HepG2 (cell line): ENCODE measurements at regions not wholly inside any gene's neighbourhood (a gene's known extent, or its start where the extent isn't known, plus 50 kb on each side); places are given as distances from the start of the nearest gene placed in this dataset.

Source experiments
- ATAC-seq: fragments of 200-7000 bp; cut with Tn5 transposase; 3 replicates; pipeline ENCODE4 v1.9.1; 2020; ENCODE audit warnings: mild to moderate bottlenecking, moderate library complexity
- BruUV-seq: library from RNA; stranded (reverse); fragments of 400-500 nt; replicated peaks from 2 replicates; lab custom pipeline; 2021; lab: Mats Ljungman, UMichigan
- CTCF ChIA-PET: fragments of 300-600 bp; formaldehyde crosslinking; extraction: SDS; loops from one replicate; lab custom pipeline; 2021; ENCODE audit warnings: low total read pairs, inconsistent platforms, low intra/inter-chr PET ratio; lab: Yijun Ruan, JAX
- POLR2A ChIA-PET: fragments of 350-600 bp; sonication (Branson Sonifier 250); formaldehyde crosslinking; loops from one replicate; lab custom pipeline; 2020; ENCODE audit warnings: antibody characterized with exemption, inconsistent platforms; lab: Yijun Ruan, JAX
- DNase-seq: peaks from one replicate; pipeline ENCODE4 v3.0.0-alpha.2; 2015; ENCODE audit warnings: low spot score
- FAIRE-seq: peaks from 3 replicates; lab custom pipeline; 2011; peaks lifted over from hg19 to GRCh38; lab: Jason Lieb, UNC
- H2AFZ ChIP-seq: one replicate; pipeline ENCODE4 v1.6.1; 2011; ENCODE audit warnings: low read length, inconsistent platforms
- H3K27ac ChIP-seq: fragments of 300-600 bp; 3 replicates; pipeline ENCODE4 v1.8.0; 2011; ENCODE audit warnings: mixed run types, mild to moderate bottlenecking, mixed read lengths, low read length, inconsistent platforms; ENCODE audit not compliant: insufficient read depth; ENCODE audit errors: extremely low read length
- H3K27me3 ChIP-seq, 2 experiments: fragments of 200-600 bp in 1 of 2; 2 replicates in 1 of 2; 3 replicates in 1 of 2; pipeline versions ENCODE4 v1.6.0 to v1.8.0; 2011; ENCODE audit warnings: low read length in 2 of 2, mild to moderate bottlenecking in 2 of 2, moderate library complexity in 2 of 2, inconsistent platforms in 1 of 2; ENCODE audit not compliant: insufficient read depth in 2 of 2, control insufficient read depth in 1 of 2
- H3K36me3 ChIP-seq, 2 experiments: fragments of 200-600 bp in 1 of 2; replicated peaks in 1 of 2; 2 replicates in 1 of 2; 3 replicates in 1 of 2; pipeline versions ENCODE4 v1.5.1 to v1.8.0; 2011; ENCODE audit warnings: low read length in 2 of 2, inconsistent platforms in 1 of 2; ENCODE audit not compliant: insufficient read depth in 2 of 2, control insufficient read depth in 1 of 2
- H3K4me1 ChIP-seq: 2 replicates; pipeline ENCODE4 v1.5.1; 2012; ENCODE audit warnings: low read length, inconsistent platforms; ENCODE audit not compliant: insufficient read depth
- H3K4me2 ChIP-seq: 2 replicates; pipeline ENCODE4 v1.6.0; 2011; ENCODE audit warnings: low read depth, low read length, inconsistent platforms
- H3K4me3 ChIP-seq, 3 experiments: fragments of 200-600 bp in 1 of 3; sonication (generic), shearing (Covaris generic) in 1 of 3; replicated peaks in 1 of 3; 2 replicates each; pipeline ENCODE4 v1.5.1; 2011 to 2016; ENCODE audit warnings: low read length in 3 of 3, inconsistent platforms in 2 of 3, low read depth in 2 of 3, mild to moderate bottlenecking in 2 of 3, control low read depth in 1 of 3, mixed read lengths in 1 of 3; ENCODE audit not compliant: insufficient read depth in 1 of 3
- H3K79me2 ChIP-seq: one replicate; pipeline ENCODE4 v1.6.1; 2011; ENCODE audit warnings: low read length, inconsistent platforms; ENCODE audit not compliant: insufficient read depth
- H3K9ac ChIP-seq: 2 replicates; pipeline ENCODE4 v1.6.0; 2011; ENCODE audit warnings: mild to moderate bottlenecking, low read depth, low read length, inconsistent platforms; ENCODE audit not compliant: insufficient read depth
- H3K9me3 ChIP-seq: 2 replicates; pipeline ENCODE4 v1.5.1; 2012; ENCODE audit warnings: mild to moderate bottlenecking, low read length
- H4K20me1 ChIP-seq: 2 replicates; pipeline ENCODE4 v1.6.0; 2011; ENCODE audit warnings: inconsistent platforms, mild to moderate bottlenecking, low read length, moderate library complexity; ENCODE audit not compliant: insufficient read depth
- BCL3 ChIP-seq: sonication (generic); formaldehyde crosslinking; IDR thresholded peaks from 2 replicates; pipeline ENCODE4 v1.5.1; 2020; ENCODE audit warnings: mild to moderate bottlenecking, missing genetic modification reagents, moderate library complexity
- CBFB ChIP-seq: sonication (generic); formaldehyde crosslinking; IDR thresholded peaks from 2 replicates; pipeline ENCODE4 v1.4.0; 2020; ENCODE audit warnings: missing genetic modification reagents
- CEBPB ChIP-seq: IDR thresholded peaks from 2 replicates; pipeline ENCODE4 v1.6.1; 2011; ENCODE audit warnings: low read depth, low read length, improper control_type of control experiment, borderline replicate concordance
- CREB1 ChIP-seq, 2 experiments: fragments of 450-650 bp in 1 of 2; IDR thresholded peaks; 2 replicates each; pipeline ENCODE4 v1.6.1; 2016 to 2017; ENCODE audit warnings: control low read depth in 1 of 2, mild to moderate bottlenecking in 1 of 2, missing compliant biosample characterization in 1 of 2, missing genetic modification characterization in 1 of 2
- DR1 ChIP-seq: sonication (generic); formaldehyde crosslinking; IDR thresholded peaks from 2 replicates; pipeline ENCODE4 v1.8.0; 2021; ENCODE audit warnings: mild to moderate bottlenecking, missing genetic modification reagents, inconsistent platforms
- FOXO4 ChIP-seq: sonication (generic); formaldehyde crosslinking; conservative IDR thresholded peaks from 2 replicates; pipeline ENCODE4 v1.8.1; 2023; ENCODE audit warnings: missing genetic modification reagents
- HIC2 ChIP-seq: sonication (generic); formaldehyde crosslinking; IDR thresholded peaks from 2 replicates; pipeline ENCODE4 v1.9.0; 2022; ENCODE audit warnings: low read depth, missing genetic modification reagents
- HNRNPH1 ChIP-seq: fragments of 200-400 bp; formaldehyde crosslinking; optimal IDR thresholded peaks from 2 replicates; pipeline ENCODE3; 2017; ENCODE audit warnings: mild to moderate bottlenecking, low read depth, low read length
- KDM3A ChIP-seq: IDR thresholded peaks from 2 replicates; pipeline ENCODE4 v1.6.1; 2018; ENCODE audit warnings: low read depth, missing compliant biosample characterization
- MIER2 ChIP-seq: IDR thresholded peaks from 2 replicates; pipeline ENCODE4 v1.6.1; 2016; ENCODE audit warnings: missing biosample characterization, missing genetic modification reagents
- MIXL1 ChIP-seq: IDR thresholded peaks from 2 replicates; pipeline ENCODE4 v1.6.1; 2016
- MLLT10 ChIP-seq: sonication (generic); formaldehyde crosslinking; IDR thresholded peaks from 2 replicates; pipeline ENCODE4 v1.4.0; 2020; ENCODE audit warnings: missing genetic modification reagents
- SP140L ChIP-seq: sonication (generic); formaldehyde crosslinking; IDR thresholded peaks from 2 replicates; pipeline ENCODE4 v1.4.0; 2020; ENCODE audit warnings: missing genetic modification reagents, borderline replicate concordance
- ZNF772 ChIP-seq: sonication (generic); formaldehyde crosslinking; IDR thresholded peaks from 2 replicates; pipeline ENCODE4 v1.5.0; 2020; ENCODE audit warnings: mild to moderate bottlenecking, missing genetic modification reagents
- WGBS: methylation state at CpG from one replicate; pipeline ENCODE4 v1.1.6; 2017; ENCODE audit warnings: low lambda C conversion rate; 5-methylcytosine and 5-hydroxymethylcytosine counted together
- in situ Hi-C: cut with HindIII; loops from 2 replicates; pipeline ENCODE4 v1.10.0; 2017; ENCODE audit warnings: low pct_unique_long_range_greater_than_20kb; ENCODE audit not compliant: extremely low pct_ligation_motif_present
- intact Hi-C: fragments of 100-400 bp; cut with micrococcal nuclease; formaldehyde crosslinking; loops from one replicate; pipeline ENCODE4 v1.10.0; 2022; ENCODE audit not compliant: unreplicated experiment

GRCh38 chr12:82184844-82185243 is 173.3 kb downstream of the CCDC59 start:
- BruUV-seq = no TSS peak

GRCh38 chr12:82182601-82183190 is 175.5 kb downstream of the CCDC59 start:
- CTCF ChIA-PET = no interaction called here

More at GRCh38 chr12:82184844-82185243, 173.3 kb downstream of the CCDC59 start:
- no peaks in the 10 kb centered on the region for H3K4me1 ChIP-seq
- H3K27me3 ChIP-seq = no peaks in the 10 kb centered on the region
- in situ Hi-C loops = no loop called here
- no peaks in the 10 kb centered on the region for H3K79me2 ChIP-seq
- ChIA-PET POLR2A (no interaction called here), CTCF (no interaction called here)
- WGBS = 0% methylated on average over 1 of the region's 1 CpG
- no peaks in the 10 kb centered on the region; the same call in 1 of the 2 replicates for H3K9me3 ChIP-seq
- peak; percentile 63 for TF ChIP-seq CEBPB
- no peak for TF ChIP-seq MIER2 (CRISPR knock-in tag)
- TF ChIP-seq SP140L (CRISPR knock-in tag) = no peak
- no peak for TF ChIP-seq KDM3A (CRISPR knock-in tag)
- TF ChIP-seq HIC2 (CRISPR knock-in tag) = no peak
- no peak for TF ChIP-seq DR1
- no peak for TF ChIP-seq CBFB (CRISPR knock-in tag)
- H3K36me3 ChIP-seq = no peaks in the 10 kb centered on the region
- no peak overlapping the region for H2AFZ ChIP-seq
- intact Hi-C loops = no loop called here
- no peak overlapping the region for H3K27ac ChIP-seq
- H3K4me3 ChIP-seq = no peak overlapping the region
- no peak for FAIRE-seq
- no peaks in the 10 kb centered on the region for H4K20me1 ChIP-seq
- ATAC-seq = no peak
- H3K4me2 ChIP-seq = no peak overlapping the region
- H3K9ac ChIP-seq = no peak overlapping the region
- no peak for DNase-seq

More at GRCh38 chr12:82182601-82183190, 175.5 kb downstream of the CCDC59 start:
- H3K9me3 ChIP-seq = no peaks in the 10 kb centered on the region
- no peaks in the 10 kb centered on the region for H3K36me3 ChIP-seq
- POLR2A ChIA-PET = no interaction called here
- FAIRE-seq = no peak
- DNase-seq = no peak
- no peak overlapping the region for H2AFZ ChIP-seq
- BruUV-seq = no TSS peak
- no peak for ATAC-seq
- H3K27me3 ChIP-seq = no peaks in the 10 kb centered on the region
- H3K27ac ChIP-seq = no peak overlapping the region
- H3K4me3 ChIP-seq = no peak overlapping the region
- in situ Hi-C loops (no loop called here), intact Hi-C loops (no loop called here)
- no peak overlapping the region for H3K4me2 ChIP-seq
- H3K4me1 ChIP-seq = no peaks in the 10 kb centered on the region
- TF ChIP-seq CREB1 (IDR thresholded peaks at IDR 0.05) (no peak), CREB1 (CRISPR knock-in tag; IDR thresholded peaks at IDR 0.05) (no peak), HNRNPH1 (no peak), ZNF772 (CRISPR knock-in tag) (no peak), MIXL1 (CRISPR knock-in tag) (no peak), MLLT10 (CRISPR knock-in tag) (no peak), FOXO4 (no peak), BCL3 (CRISPR knock-in tag) (no peak)
- H4K20me1 ChIP-seq = no peaks in the 10 kb centered on the region
- H3K9ac ChIP-seq = no peak overlapping the region
- H3K79me2 ChIP-seq = no peaks in the 10 kb centered on the region
- 13% methylated on average over 4 of the region's 4 CpGs for WGBS
